ENCODE measurements at regions not wholly inside any gene's neighbourhood (a gene's known extent, or its start where the extent isn't known, plus 50 kb on each side); places are given as distances from the start of the nearest gene placed in this dataset.
A peak's percentile ranks its signal among the peaks of the same experiment; 100 is the strongest.
"Not testable (repeated sequence)": the region's sequence is repeated elsewhere in the genome, so short reads cannot be mapped to it uniquely, and the experiment has no call there.

DNA sequence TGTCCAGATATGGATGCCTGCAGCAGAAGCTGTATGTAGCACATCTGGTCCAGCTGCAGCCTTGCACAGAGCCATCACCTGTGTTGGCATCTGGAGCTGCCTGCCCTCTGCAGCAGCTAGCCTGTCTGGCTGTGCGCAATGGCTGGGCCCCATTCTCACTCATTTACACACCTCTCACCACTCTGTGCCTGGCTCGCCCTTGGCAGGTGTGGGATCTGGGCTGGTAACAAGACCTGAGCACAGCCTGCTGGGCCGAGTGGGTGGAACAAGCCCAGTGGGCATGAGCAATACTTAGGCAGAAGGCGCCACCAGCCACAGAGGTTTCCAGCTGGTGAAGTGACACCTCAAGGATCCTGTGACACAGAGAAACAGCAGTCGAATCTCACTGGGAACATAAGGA, 714.1 kb downstream of the NUP35 start:
- TF ChIP-seq, protein P1, sequence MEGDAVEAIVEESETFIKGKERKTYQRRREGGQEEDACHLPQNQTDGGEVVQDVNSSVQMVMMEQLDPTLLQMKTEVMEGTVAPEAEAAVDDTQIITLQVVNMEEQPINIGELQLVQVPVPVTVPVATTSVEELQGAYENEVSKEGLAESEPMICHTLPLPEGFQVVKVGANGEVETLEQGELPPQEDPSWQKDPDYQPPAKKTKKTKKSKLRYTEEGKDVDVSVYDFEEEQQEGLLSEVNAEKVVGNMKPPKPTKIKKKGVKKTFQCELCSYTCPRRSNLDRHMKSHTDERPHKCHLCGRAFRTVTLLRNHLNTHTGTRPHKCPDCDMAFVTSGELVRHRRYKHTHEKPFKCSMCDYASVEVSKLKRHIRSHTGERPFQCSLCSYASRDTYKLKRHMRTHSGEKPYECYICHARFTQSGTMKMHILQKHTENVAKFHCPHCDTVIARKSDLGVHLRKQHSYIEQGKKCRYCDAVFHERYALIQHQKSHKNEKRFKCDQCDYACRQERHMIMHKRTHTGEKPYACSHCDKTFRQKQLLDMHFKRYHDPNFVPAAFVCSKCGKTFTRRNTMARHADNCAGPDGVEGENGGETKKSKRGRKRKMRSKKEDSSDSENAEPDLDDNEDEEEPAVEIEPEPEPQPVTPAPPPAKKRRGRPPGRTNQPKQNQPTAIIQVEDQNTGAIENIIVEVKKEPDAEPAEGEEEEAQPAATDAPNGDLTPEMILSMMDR (conservative IDR thresholded peaks at IDR 0.05; ENCODE audit: low read depth, low read length): no peak
- H3K4me3 ChIP-seq (ENCODE audit: low read depth, low read length): no peak overlapping the region
- no peak for DNase-seq (ENCODE audit: low read depth)

DNA sequence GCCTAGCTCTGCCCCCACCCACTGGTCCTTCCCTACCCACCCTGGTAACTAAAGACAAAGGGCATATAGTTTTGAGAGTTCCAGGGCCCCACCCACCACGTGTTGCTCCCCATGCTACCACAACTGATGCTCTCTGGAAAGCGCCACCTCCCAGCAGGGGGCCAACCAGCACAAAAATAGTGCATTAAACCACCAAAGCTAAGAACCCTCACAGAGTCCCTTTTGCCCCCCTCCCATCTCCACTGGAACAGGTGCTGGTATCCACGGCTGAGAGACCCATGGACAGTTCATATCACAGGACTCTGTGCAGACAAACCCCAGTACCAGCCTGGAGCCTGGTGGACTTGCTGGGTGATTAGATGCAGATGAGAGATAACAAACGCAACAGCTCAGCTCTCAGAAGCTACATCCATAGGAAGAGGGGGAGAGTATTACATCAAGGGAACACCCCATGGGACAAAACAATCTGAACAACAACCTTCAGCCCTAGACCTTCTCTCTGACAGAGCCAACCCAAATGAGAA, 715.9 kb downstream of the NUP35 start:
- DNase-seq (ENCODE audit: low read depth): no peak
- TF ChIP-seq, protein P1 (conservative IDR thresholded peaks at IDR 0.05; ENCODE audit: low read depth, low read length): no peak
- H3K4me3 ChIP-seq (ENCODE audit: low read depth, low read length): no peak overlapping the region

DNA sequence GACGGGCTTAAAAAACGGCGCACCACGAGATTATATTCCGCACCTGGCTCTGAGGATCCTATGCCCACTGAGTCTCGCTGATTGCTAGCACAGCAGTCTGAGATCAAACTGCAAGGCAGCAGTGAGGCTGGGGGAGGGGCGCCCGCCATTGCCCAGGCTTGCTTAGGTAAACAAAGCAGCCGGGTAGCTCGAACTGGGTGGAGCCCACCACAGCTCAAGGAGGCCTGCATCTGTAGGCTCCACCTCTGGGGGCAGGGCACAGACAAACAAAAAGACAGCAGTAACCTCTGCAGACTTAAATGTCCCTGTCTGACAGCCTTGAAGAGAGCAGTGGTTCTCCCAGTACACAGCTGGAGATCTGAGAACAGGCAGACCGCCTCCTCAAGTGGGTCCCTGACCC, 725.6 kb downstream of the NUP35 start:
- DNase-seq (ENCODE audit: low read depth); H3K4me3 ChIP-seq (ENCODE audit: low read depth, low read length): not testable (repeated sequence)

DNA sequence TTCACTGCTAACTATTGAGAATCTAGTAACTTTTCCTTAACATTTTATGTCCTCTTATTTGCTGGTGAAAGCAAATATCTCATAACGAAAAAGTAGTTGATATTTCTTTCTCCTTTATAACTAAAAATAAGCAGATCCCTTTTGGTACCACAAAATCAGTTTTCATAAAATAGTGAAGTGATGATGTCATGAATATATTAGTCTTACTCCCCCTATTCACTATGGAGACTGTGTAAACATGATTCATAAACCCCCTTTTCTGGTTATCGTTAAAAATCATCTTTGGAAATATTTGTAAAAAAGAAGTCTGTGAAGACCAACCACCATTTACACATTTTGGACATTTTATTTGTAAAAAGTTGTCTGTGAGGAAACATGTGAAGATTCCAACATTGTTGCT, 734.9 kb downstream of the NUP35 start:
- DNase-seq (ENCODE audit: low read depth): no peak
- H3K4me3 ChIP-seq (ENCODE audit: low read depth, low read length): no peak overlapping the region
- TF ChIP-seq, protein P1 (conservative IDR thresholded peaks at IDR 0.05; ENCODE audit: low read depth, low read length): no peak

DNA sequence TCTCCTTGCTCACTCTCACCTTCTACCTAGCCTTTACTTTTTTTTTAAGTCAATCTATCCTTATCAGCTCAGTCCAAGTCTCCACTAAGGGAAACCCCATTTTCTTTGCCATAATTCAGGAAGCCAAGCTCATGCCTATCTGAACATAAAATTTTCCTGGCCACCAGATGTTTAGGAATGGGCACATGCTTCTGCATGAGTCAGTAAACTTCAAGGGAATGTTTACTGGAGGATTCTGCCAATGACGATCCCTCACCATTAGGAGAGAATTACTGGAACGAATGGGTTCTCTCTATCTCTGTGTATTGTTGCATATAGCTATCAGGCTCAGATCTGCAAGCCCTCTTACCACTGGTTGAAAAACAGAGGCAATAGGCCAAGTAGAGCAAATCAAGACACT, 731.7 kb upstream of the ZNF804A start:
- H3K4me3 ChIP-seq (ENCODE audit: low read depth, low read length): no peak overlapping the region
- TF ChIP-seq, protein P1 (conservative IDR thresholded peaks at IDR 0.05; ENCODE audit: low read depth, low read length): no peak
- DNase-seq (ENCODE audit: low read depth): no peak

DNA sequence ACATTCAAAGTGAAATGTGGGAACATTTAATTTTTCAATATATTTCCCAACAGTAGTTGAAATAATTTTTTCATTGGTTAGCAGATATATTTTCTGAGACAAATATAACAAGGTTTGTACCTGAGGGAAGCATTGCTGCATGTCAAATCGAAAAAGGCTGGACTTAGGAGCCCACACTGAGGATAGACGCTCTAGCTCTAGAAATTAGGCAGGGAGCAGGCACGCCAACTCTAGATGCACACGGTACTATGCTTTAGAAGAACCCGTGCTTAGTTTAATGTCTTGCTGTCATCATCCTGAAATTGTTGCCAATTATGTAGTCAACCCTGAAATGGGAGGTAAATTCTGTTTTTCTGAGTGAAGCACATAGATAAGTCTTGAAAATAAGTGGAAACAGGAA, 731.1 kb upstream of the ZNF804A start:
- H3K4me3 ChIP-seq (ENCODE audit: low read depth, low read length): no peak overlapping the region
- no peak for DNase-seq (ENCODE audit: low read depth)
- TF ChIP-seq, protein P1 (conservative IDR thresholded peaks at IDR 0.05; ENCODE audit: low read depth, low read length): no peak

DNA sequence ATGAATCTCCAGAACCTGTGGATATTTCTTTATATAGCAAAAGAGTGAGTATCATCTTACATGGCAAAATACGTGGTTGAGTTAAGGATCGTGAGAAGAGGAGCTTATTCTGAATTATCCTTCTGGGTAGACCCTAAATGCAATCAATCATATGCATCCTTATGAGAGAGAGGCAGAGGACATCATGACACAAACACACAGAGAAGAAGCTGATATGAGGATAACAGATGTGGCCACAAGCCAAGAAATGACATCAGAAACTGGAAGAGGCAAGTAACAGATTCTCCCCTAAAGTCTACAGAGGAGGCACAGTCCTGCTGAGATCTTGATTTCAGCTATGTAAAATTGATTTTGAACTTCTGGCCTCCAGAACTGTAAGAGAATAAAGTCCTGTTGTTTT, 730.2 kb upstream of the ZNF804A start:
- peak; percentile 4 for DNase-seq (ENCODE audit: low read depth)
- TF ChIP-seq, protein P1 (conservative IDR thresholded peaks at IDR 0.05; ENCODE audit: low read depth, low read length): no peak
- no peak overlapping the region for H3K4me3 ChIP-seq (ENCODE audit: low read depth, low read length)

All from choroid plexus epithelial cell (primary cell).